Tibial nerve (tissue), 4 donors: ENCODE measurements at regions not wholly inside any gene's neighbourhood (a gene's known extent, or its start where the extent isn't known, plus 50 kb on each side); places are given as distances from the start of the nearest gene placed in this dataset.

Source experiments
- EP300 ChIP-seq, 2 donors: sonication (generic); formaldehyde crosslinking; IDR thresholded peaks; one replicate each; pipeline ENCODE4 v1.6.1; 2017; ENCODE audit warnings: antibody characterized with exemption in 2 of 2, mild to moderate bottlenecking in 1 of 2
- POLR2A ChIP-seq, 2 donors: fragments of 450-650 bp; IDR thresholded peaks; one replicate each; pipeline ENCODE4 v1.6.1; 2017; ENCODE audit warnings: antibody characterized with exemption in 2 of 2, mild to moderate bottlenecking in 2 of 2, moderate library complexity in 2 of 2
- TF ChIP-seq, protein P1 (sequence below), 5 experiments: fragments of 200-600 bp in 3 of 5; fragments of 450-650 bp in 2 of 5; sonication (generic) in 3 of 5; IDR thresholded peaks; one replicate each; pipeline ENCODE4 v1.5.1; 2016 to 2019; ENCODE audit warnings: antibody characterized with exemption in 5 of 5, mild to moderate bottlenecking in 3 of 5, moderate library complexity in 2 of 5

DNA sequence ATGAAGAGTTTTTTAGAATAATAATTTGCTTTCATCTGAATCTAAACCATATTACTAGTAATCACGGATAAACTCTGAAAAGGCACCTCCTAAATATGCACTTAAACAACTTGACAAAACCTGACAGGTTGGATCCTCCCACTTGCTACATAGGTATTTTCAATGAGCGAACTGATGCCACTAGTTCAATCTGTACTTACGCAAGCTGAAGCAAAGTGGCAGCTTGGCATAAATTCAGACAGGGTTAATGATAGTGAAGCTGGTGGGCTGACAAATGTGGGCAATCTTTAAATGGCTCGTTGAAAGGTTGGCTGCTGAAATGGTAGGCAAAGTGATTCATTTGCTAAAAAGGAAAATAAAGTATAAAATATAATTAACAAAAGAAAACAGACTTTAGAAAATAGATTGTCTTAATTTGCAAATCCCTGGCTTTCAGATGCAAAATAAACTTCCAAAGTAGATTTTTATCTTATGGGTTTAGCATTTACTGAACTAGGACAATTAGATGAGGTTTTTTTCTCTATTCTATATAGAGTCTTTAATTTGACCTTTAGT lies 1713.5 kb upstream of the SLC39A10 start:
- TF ChIP-seq, protein P1, sequence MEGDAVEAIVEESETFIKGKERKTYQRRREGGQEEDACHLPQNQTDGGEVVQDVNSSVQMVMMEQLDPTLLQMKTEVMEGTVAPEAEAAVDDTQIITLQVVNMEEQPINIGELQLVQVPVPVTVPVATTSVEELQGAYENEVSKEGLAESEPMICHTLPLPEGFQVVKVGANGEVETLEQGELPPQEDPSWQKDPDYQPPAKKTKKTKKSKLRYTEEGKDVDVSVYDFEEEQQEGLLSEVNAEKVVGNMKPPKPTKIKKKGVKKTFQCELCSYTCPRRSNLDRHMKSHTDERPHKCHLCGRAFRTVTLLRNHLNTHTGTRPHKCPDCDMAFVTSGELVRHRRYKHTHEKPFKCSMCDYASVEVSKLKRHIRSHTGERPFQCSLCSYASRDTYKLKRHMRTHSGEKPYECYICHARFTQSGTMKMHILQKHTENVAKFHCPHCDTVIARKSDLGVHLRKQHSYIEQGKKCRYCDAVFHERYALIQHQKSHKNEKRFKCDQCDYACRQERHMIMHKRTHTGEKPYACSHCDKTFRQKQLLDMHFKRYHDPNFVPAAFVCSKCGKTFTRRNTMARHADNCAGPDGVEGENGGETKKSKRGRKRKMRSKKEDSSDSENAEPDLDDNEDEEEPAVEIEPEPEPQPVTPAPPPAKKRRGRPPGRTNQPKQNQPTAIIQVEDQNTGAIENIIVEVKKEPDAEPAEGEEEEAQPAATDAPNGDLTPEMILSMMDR (IDR thresholded peaks at IDR 0.05): no peak
- TF ChIP-seq EP300 (IDR thresholded peaks at IDR 0.05) (no peak), POLR2A (IDR thresholded peaks at IDR 0.05) (no peak)
